ENCODE measurements at regions not wholly inside any gene's neighbourhood (a gene's known extent, or its start where the extent isn't known, plus 50 kb on each side); places are given as distances from the start of the nearest gene placed in this dataset.
"Not testable (repeated sequence)": the region's sequence is repeated elsewhere in the genome, so short reads cannot be mapped to it uniquely, and the experiment has no call there.

GRCh38 chr11:93596171-93596570 lies 53.0 kb upstream of the SMCO4 start:
- not testable (repeated sequence) for TF ChIP-seq EZH2 (IDR thresholded peaks at IDR 0.05); POLR2AphosphoS5 (IDR thresholded peaks at IDR 0.05; ENCODE audit: borderline replicate concordance, low read depth, low read length)

Measured in SK-N-MC (cell line).